Neural progenitor cell (in vitro differentiated cells): ENCODE measurements at regions not wholly inside any gene's neighbourhood (a gene's known extent, or its start where the extent isn't known, plus 50 kb on each side); places are given as distances from the start of the nearest gene placed in this dataset.

Experiments used
- DNase-seq: peaks from one replicate; pipeline ENCODE4 v3.0.0-alpha.2; 2016; ENCODE audit warnings: low spot score
- H2AFZ ChIP-seq: fragments of 200-600 bp; sonication (generic); replicated peaks from 2 replicates; pipeline ENCODE4 v1.6.1; 2016; ENCODE audit warnings: antibody characterized with exemption
- H3F3A ChIP-seq: fragments of 200-600 bp; sonication (generic); 2 replicates; pipeline ENCODE4 v1.6.1; 2016; ENCODE audit warnings: antibody characterized with exemption, low read depth
- H3K27ac ChIP-seq: fragments of 200-600 bp; sonication (generic); 2 replicates; pipeline ENCODE4 v1.5.1; 2016; ENCODE audit warnings: mild to moderate bottlenecking
- H3K27me3 ChIP-seq: fragments of 200-600 bp; sonication (generic); 2 replicates; pipeline ENCODE4 v1.6.1; 2016; ENCODE audit warnings: mild to moderate bottlenecking, moderate library complexity
- H3K36me3 ChIP-seq: fragments of 200-600 bp; sonication (generic); 2 replicates; pipeline ENCODE4 v1.5.1; 2016
- H3K4me1 ChIP-seq: fragments of 200-600 bp; sonication (generic); 2 replicates; pipeline ENCODE4 v1.6.1; 2016; ENCODE audit warnings: mixed run types
- H3K4me2 ChIP-seq: fragments of 200-600 bp; sonication (generic); 2 replicates; pipeline ENCODE4 v1.6.1; 2016
- H3K4me3 ChIP-seq: fragments of 200-600 bp; sonication (generic); 2 replicates; pipeline ENCODE4 v1.5.1; 2016
- H3K79me2 ChIP-seq: fragments of 200-600 bp; sonication (generic); 2 replicates; pipeline ENCODE4 v1.6.1; 2016; ENCODE audit warnings: low read depth
- H3K9ac ChIP-seq: fragments of 200-600 bp; sonication (generic); 2 replicates; pipeline ENCODE4 v1.6.1; 2016
- H3K9me3 ChIP-seq: fragments of 200-600 bp; sonication (generic); 2 replicates; pipeline ENCODE4 v1.5.1; 2016; ENCODE audit warnings: low read depth
- H4K20me1 ChIP-seq: fragments of 200-600 bp; sonication (generic); 2 replicates; pipeline ENCODE4 v1.6.1; 2016; ENCODE audit warnings: low read depth
- H3K27ac Mint-ChIP-seq: 3 replicates; pipeline ENCODE4 v1.8.0; 2021; ENCODE audit warnings: mixed read lengths
- H3K27me3 Mint-ChIP-seq: 2 replicates; pipeline ENCODE4 v1.8.0; 2022; ENCODE audit warnings: low read depth, mild to moderate bottlenecking, inconsistent platforms, moderate library complexity, mixed read lengths; ENCODE audit not compliant: insufficient read depth
- H3K36me3 Mint-ChIP-seq: 3 replicates; pipeline ENCODE4 v1.8.0; 2021; ENCODE audit warnings: mixed read lengths
- H3K4me1 Mint-ChIP-seq: 3 replicates; pipeline ENCODE4 v1.8.0; 2021; ENCODE audit warnings: mixed read lengths
- H3K4me3 Mint-ChIP-seq: 3 replicates; pipeline ENCODE4 v1.8.0; 2021; ENCODE audit warnings: mild to moderate bottlenecking, moderate library complexity, mixed read lengths
- H3K9me3 Mint-ChIP-seq: 3 replicates; pipeline ENCODE4 v1.8.0; 2020; ENCODE audit warnings: mixed read lengths
- CTCF ChIP-seq: fragments of 200-600 bp; sonication (generic); IDR thresholded peaks from 2 replicates; pipeline ENCODE4 v1.5.1; 2017; ENCODE audit warnings: antibody characterized with exemption, mild to moderate bottlenecking
- EZH2 ChIP-seq: fragments of 200-600 bp; sonication (generic); IDR thresholded peaks from 2 replicates; pipeline ENCODE4 v1.6.1; 2017; ENCODE audit warnings: antibody characterized with exemption, mild to moderate bottlenecking, moderate library complexity
- EZH2phosphoT487 ChIP-seq: fragments of 200-600 bp; sonication (generic); IDR thresholded peaks from 2 replicates; pipeline ENCODE4 v1.6.1; 2017; ENCODE audit warnings: antibody characterized with exemption

GRCh38 chrX:69010339-69010738 lies 154.9 kb downstream of the PJA1 start:
- H3K79me2 ChIP-seq: no peaks in the 10 kb centered on the region
- H3K9ac ChIP-seq: no peak overlapping the region
- H3K36me3 ChIP-seq: no peaks in the 10 kb centered on the region
- Mint-ChIP-seq H3K4me1 (no peaks in the 10 kb centered on the region), H3K36me3 (no peaks in the 10 kb centered on the region), H3K27me3 (no peaks in the 10 kb centered on the region), H3K27ac (no peak overlapping the region), H3K9me3 (peaks cover 7% of the 10 kb centered on the region), H3K4me3 (no peak overlapping the region)
- no peak for TF ChIP-seq EZH2
- TF ChIP-seq EZH2phosphoT487: no peak
- no peak for TF ChIP-seq CTCF
- H3K4me3 ChIP-seq: no peak overlapping the region
- H2AFZ ChIP-seq: no peak overlapping the region
- H3K4me2 ChIP-seq: no peak overlapping the region
- H3K9me3 ChIP-seq: peaks cover 7% of the 10 kb centered on the region
- H3K27ac ChIP-seq: no peak overlapping the region
- H3F3A ChIP-seq: no peaks in the 10 kb centered on the region
- H3K4me1 ChIP-seq: no peaks in the 10 kb centered on the region
- no peak for DNase-seq
- no peaks in the 10 kb centered on the region for H3K27me3 ChIP-seq
- no peaks in the 10 kb centered on the region for H4K20me1 ChIP-seq

GRCh38 chrX:69000877-69001276 lies 164.4 kb downstream of the PJA1 start:
- Histone ChIP-seq H3F3A (no peaks in the 10 kb centered on the region), H4K20me1 (no peaks in the 10 kb centered on the region), H3K9me3 (no peaks in the 10 kb centered on the region), H3K9ac (no peak overlapping the region), H3K36me3 (no peaks in the 10 kb centered on the region), H2AFZ (no peak overlapping the region), H3K79me2 (no peaks in the 10 kb centered on the region), H3K27ac (no peak overlapping the region), H3K4me3 (no peak overlapping the region), H3K4me2 (no peak overlapping the region), H3K4me1 (peaks cover 7% of the 10 kb centered on the region), H3K27me3 (no peaks in the 10 kb centered on the region)
- Mint-ChIP-seq H3K4me1 (no peaks in the 10 kb centered on the region), H3K36me3 (no peaks in the 10 kb centered on the region), H3K27me3 (peaks cover 3% of the 10 kb centered on the region), H3K27ac (no peak overlapping the region), H3K4me3 (no peak overlapping the region), H3K9me3 (peaks cover 3% of the 10 kb centered on the region)
- TF ChIP-seq CTCF (no peak), EZH2phosphoT487 (no peak), EZH2 (no peak)
- DNase-seq: no peak

- H2AFZ ChIP-seq: no peak overlapping the region
- peaks cover 3% of the 10 kb centered on the region for H3K4me1 Mint-ChIP-seq
- no peaks in the 10 kb centered on the region for H3K27me3 ChIP-seq
- no peak overlapping the region for H3K4me3 Mint-ChIP-seq
- DNase-seq: no peak
- peaks cover 7% of the 10 kb centered on the region for H3K4me1 ChIP-seq
- H3K9ac ChIP-seq: no peak overlapping the region
- H3K36me3 ChIP-seq: no peaks in the 10 kb centered on the region
- TF ChIP-seq EZH2phosphoT487 (no peak), CTCF (no peak), EZH2 (no peak)
- no peaks in the 10 kb centered on the region for H3K9me3 ChIP-seq
- no peaks in the 10 kb centered on the region for H4K20me1 ChIP-seq
- H3K36me3 Mint-ChIP-seq: no peaks in the 10 kb centered on the region
- no peak overlapping the region for H3K27ac Mint-ChIP-seq
- H3K4me2 ChIP-seq: no peak overlapping the region
- no peaks in the 10 kb centered on the region for H3K79me2 ChIP-seq
- H3F3A ChIP-seq: no peaks in the 10 kb centered on the region
- H3K9me3 Mint-ChIP-seq: peaks cover 2% of the 10 kb centered on the region
- H3K27me3 Mint-ChIP-seq: peaks cover 3% of the 10 kb centered on the region
- H3K4me3 ChIP-seq: no peak overlapping the region
- H3K27ac ChIP-seq: no peak overlapping the region
Measured at GRCh38 chrX:68999931-69000330, 165.3 kb downstream of the PJA1 start.

GRCh38 chrX:68999356-68999755 lies 165.9 kb downstream of the PJA1 start:
- no peaks in the 10 kb centered on the region for H3K36me3 ChIP-seq
- H3K9ac ChIP-seq: no peak overlapping the region

More at GRCh38 chrX:68999356-68999755, 165.9 kb downstream of the PJA1 start:
- Histone ChIP-seq H3K9me3 (no peaks in the 10 kb centered on the region), H3F3A (no peaks in the 10 kb centered on the region), H3K4me3 (no peak overlapping the region), H3K27me3 (no peaks in the 10 kb centered on the region), H2AFZ (no peak overlapping the region), H4K20me1 (no peaks in the 10 kb centered on the region), H3K4me2 (no peak overlapping the region), H3K4me1 (peaks cover 7% of the 10 kb centered on the region), H3K27ac (no peak overlapping the region), H3K79me2 (no peaks in the 10 kb centered on the region)
- no peak for TF ChIP-seq EZH2phosphoT487
- no peak for TF ChIP-seq EZH2
- no peak for TF ChIP-seq CTCF
- no peak overlapping the region for H3K27ac Mint-ChIP-seq
- H3K4me3 Mint-ChIP-seq: no peak overlapping the region
- peaks cover 2% of the 10 kb centered on the region for H3K9me3 Mint-ChIP-seq
- H3K27me3 Mint-ChIP-seq: peaks cover 3% of the 10 kb centered on the region
- no peak for DNase-seq
- H3K36me3 Mint-ChIP-seq: no peaks in the 10 kb centered on the region
- H3K4me1 Mint-ChIP-seq: peaks cover 3% of the 10 kb centered on the region
